NAMALWA (cell line): ENCODE measurements at regions not wholly inside any gene's neighbourhood (a gene's known extent, or its start where the extent isn't known, plus 50 kb on each side); places are given as distances from the start of the nearest gene placed in this dataset.
A peak's percentile ranks its signal among the peaks of the same experiment; 100 is the strongest.

ENCODE experiments used
- DNase-seq: peaks from one replicate; pipeline ENCODE4 v3.0.0-alpha.2; 2015; ENCODE audit warnings: low spot score

GRCh38 chr13:55255236-55255635 is 1885.5 kb upstream of the PRR20A start:
- DNase-seq: no peak

GRCh38 chr13:55263045-55263444 is 1877.7 kb upstream of the PRR20A start:
- peak; percentile 8 for DNase-seq

- DNase-seq: no peak
These were observed 1874.1 kb upstream of the PRR20A start for GRCh38 chr13:55266644-55267043.

- no peak for DNase-seq
These were observed 1842.5 kb upstream of the PRR20A start for GRCh38 chr13:55298201-55298600.

GRCh38 chr13:55302568-55302967 is 1838.2 kb upstream of the PRR20A start:
- no peak for DNase-seq

- DNase-seq: no peak
These were observed 1832.8 kb upstream of the PRR20A start for GRCh38 chr13:55307909-55308308.

GRCh38 chr13:55341891-55342290 is 1798.8 kb upstream of the PRR20A start:
- DNase-seq: no peak

- no peak for DNase-seq
These were observed 1795.5 kb upstream of the PRR20A start for GRCh38 chr13:55345224-55345623.

GRCh38 chr13:55347528-55347927 is 1793.2 kb upstream of the PRR20A start:
- no peak for DNase-seq

- no peak for DNase-seq
These were observed 1781.7 kb upstream of the PRR20A start for GRCh38 chr13:55359067-55359466.

GRCh38 chr13:55361141-55361540 is 1779.6 kb upstream of the PRR20A start:
- no peak for DNase-seq

GRCh38 chr13:55366676-55367075 is 1774.0 kb upstream of the PRR20A start:
- DNase-seq: no peak

- DNase-seq: no peak
These were observed 1746.2 kb upstream of the PRR20A start for GRCh38 chr13:55394470-55394869.

- no peak for DNase-seq
These were observed 1737.8 kb upstream of the PRR20A start for GRCh38 chr13:55402870-55403269.

GRCh38 chr13:55403887-55404487 is 1736.7 kb upstream of the PRR20A start:
- no peak for DNase-seq

- no peak for DNase-seq
These were observed 1730.1 kb upstream of the PRR20A start for GRCh38 chr13:55410398-55411330.

- DNase-seq: no peak
These were observed 1722.6 kb upstream of the PRR20A start for GRCh38 chr13:55418095-55418494.

GRCh38 chr13:55432814-55433213 is 1707.9 kb upstream of the PRR20A start:
- no peak for DNase-seq

- DNase-seq: no peak
These were observed 1703.6 kb upstream of the PRR20A start for GRCh38 chr13:55437162-55437561.

GRCh38 chr13:55439450-55439849 is 1701.3 kb upstream of the PRR20A start:
- no peak for DNase-seq

GRCh38 chr13:55440465-55441085 is 1700.1 kb upstream of the PRR20A start:
- DNase-seq: no peak

- DNase-seq: no peak
These were observed 1676.5 kb upstream of the PRR20A start for GRCh38 chr13:55464222-55464621.

- no peak for DNase-seq
These were observed 1673.2 kb upstream of the PRR20A start for GRCh38 chr13:55467476-55467875.
